ENCODE measurements at regions not wholly inside any gene's neighbourhood (a gene's known extent, or its start where the extent isn't known, plus 50 kb on each side); places are given as distances from the start of the nearest gene placed in this dataset.

DNA sequence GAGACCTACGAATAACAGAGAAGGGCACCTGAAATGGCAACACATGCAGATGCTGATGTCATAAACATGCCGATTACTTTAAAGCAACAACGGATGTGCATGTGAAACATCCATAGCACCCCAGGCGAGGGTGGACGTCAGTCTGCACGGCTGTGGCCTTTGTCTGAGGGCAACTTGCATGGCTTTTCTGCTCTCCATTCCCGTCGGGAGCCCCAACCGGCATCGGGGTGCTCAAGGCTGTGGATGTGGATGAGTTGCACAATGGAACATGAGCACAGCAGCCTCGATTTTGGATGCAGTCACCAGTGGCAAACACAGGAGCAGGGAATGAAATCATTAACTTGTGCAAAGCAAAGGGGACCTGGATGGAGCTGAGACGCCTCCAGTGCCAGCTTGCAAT, 298.2 kb upstream of the SALL3 start:
- WGBS (ENCODE audit: insufficient coverage) = 86% methylated on average over 12 of the region's 12 CpGs

DNA sequence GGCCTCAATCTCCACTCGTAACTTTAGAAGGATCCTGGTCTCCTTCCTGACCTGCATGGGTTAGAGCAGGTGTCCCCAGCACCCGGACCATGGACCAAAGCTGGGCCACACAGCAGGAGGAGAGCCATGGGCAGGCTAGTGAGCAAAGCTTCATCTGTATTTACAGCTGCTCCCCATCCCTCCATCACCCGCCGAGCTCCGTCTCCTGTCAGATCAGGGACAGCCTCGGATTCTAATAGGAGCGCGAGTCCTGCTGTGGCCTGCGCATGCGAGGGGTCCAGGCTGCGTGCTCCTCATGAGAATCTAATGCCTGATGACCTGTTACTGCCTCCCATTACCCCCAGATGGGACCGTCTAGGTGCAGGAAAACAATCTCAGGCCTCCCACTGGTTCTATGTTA, 297.7 kb upstream of the SALL3 start:
- Histone ChIP-seq H3K4me2 (replicated peaks; ENCODE audit: extremely low read depth, low read length, poor library complexity, severe bottlenecking) (no peak overlapping the region), H2AFZ (ENCODE audit: insufficient read depth, low read depth, low read length, poor library complexity, severe bottlenecking) (no peak overlapping the region), H3K4me1 (ENCODE audit: control insufficient read depth in 1 of 2, insufficient read depth in 2 of 2, low read length in 2 of 2) (no peaks in the 10 kb centered on the region), H3K36me3 (replicated peaks in 1 of 2; ENCODE audit: control insufficient read depth in 1 of 2, insufficient read depth in 2 of 2, low read length in 2 of 2) (no peaks in the 10 kb centered on the region), H3K79me2 (ENCODE audit: insufficient read depth, low read length) (no peaks in the 10 kb centered on the region), H4K20me1 (ENCODE audit: insufficient read depth, low read length) (no peaks in the 10 kb centered on the region), H3K4me3 (replicated peaks in 1 of 3; ENCODE audit: low read depth in 2 of 3, low read length in 3 of 3) (no peak overlapping the region), H3K9me3 (replicated peaks in 1 of 2; ENCODE audit: control insufficient read depth in 1 of 2, insufficient read depth in 1 of 2, low read length in 2 of 2) (no peaks in the 10 kb centered on the region), H3K9ac (ENCODE audit: insufficient read depth, low read length, poor library complexity, severe bottlenecking) (no peak overlapping the region), H3K27ac (ENCODE audit: low read depth in 1 of 2, low read length in 2 of 2) (no peak overlapping the region), H3K27me3 (ENCODE audit: control insufficient read depth in 2 of 2, insufficient read depth in 2 of 2, low read length in 2 of 2) (no peaks in the 10 kb centered on the region)
- intact Hi-C loops (cut with micrococcal nuclease) = no loop called here
- Mint-ChIP-seq H3K4me3 (no peak overlapping the region), H3K27ac (no peak overlapping the region), H3K27me3 (ENCODE audit: low read depth in 3 of 3) (peaks cover 1 to 4% (median 2%) of the 10 kb centered on the region in 3 donors), H3K9me3 (peaks cover 0 to 3% (median 0%) of the 10 kb centered on the region in 7 donors), H3K4me1 (no peaks in the 10 kb centered on the region), H3K36me3 (no peaks in the 10 kb centered on the region)
- TF ChIP-seq, protein P1, sequence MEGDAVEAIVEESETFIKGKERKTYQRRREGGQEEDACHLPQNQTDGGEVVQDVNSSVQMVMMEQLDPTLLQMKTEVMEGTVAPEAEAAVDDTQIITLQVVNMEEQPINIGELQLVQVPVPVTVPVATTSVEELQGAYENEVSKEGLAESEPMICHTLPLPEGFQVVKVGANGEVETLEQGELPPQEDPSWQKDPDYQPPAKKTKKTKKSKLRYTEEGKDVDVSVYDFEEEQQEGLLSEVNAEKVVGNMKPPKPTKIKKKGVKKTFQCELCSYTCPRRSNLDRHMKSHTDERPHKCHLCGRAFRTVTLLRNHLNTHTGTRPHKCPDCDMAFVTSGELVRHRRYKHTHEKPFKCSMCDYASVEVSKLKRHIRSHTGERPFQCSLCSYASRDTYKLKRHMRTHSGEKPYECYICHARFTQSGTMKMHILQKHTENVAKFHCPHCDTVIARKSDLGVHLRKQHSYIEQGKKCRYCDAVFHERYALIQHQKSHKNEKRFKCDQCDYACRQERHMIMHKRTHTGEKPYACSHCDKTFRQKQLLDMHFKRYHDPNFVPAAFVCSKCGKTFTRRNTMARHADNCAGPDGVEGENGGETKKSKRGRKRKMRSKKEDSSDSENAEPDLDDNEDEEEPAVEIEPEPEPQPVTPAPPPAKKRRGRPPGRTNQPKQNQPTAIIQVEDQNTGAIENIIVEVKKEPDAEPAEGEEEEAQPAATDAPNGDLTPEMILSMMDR (IDR thresholded peaks at IDR 0.05) = no peak
- WGBS (ENCODE audit: insufficient coverage) = 94% methylated on average over 9 of the region's 12 CpGs
- no peak for DNase-seq

More for the DNA sequence above, 298.2 kb upstream of the SALL3 start:
- TF ChIP-seq, protein P1 (IDR thresholded peaks at IDR 0.05) = no peak
- Mint-ChIP-seq H3K9me3 (peaks cover 0 to 3% (median 0%) of the 10 kb centered on the region in 7 donors), H3K4me1 (no peaks in the 10 kb centered on the region), H3K36me3 (no peaks in the 10 kb centered on the region), H3K4me3 (no peak overlapping the region), H3K27ac (no peak overlapping the region), H3K27me3 (ENCODE audit: low read depth in 3 of 3) (peaks cover 1 to 4% (median 2%) of the 10 kb centered on the region in 3 donors)
- intact Hi-C loops (cut with micrococcal nuclease) = no loop called here
- Histone ChIP-seq H4K20me1 (ENCODE audit: insufficient read depth, low read length) (no peaks in the 10 kb centered on the region), H3K9ac (ENCODE audit: insufficient read depth, low read length, poor library complexity, severe bottlenecking) (no peak overlapping the region), H3K4me2 (replicated peaks; ENCODE audit: extremely low read depth, low read length, poor library complexity, severe bottlenecking) (no peak overlapping the region), H3K9me3 (replicated peaks in 1 of 2; ENCODE audit: control insufficient read depth in 1 of 2, insufficient read depth in 1 of 2, low read length in 2 of 2) (no peaks in the 10 kb centered on the region), H3K27ac (ENCODE audit: low read depth in 1 of 2, low read length in 2 of 2) (no peak overlapping the region), H3K4me3 (replicated peaks in 1 of 3; ENCODE audit: low read depth in 2 of 3, low read length in 3 of 3) (no peak overlapping the region), H3K27me3 (ENCODE audit: control insufficient read depth in 2 of 2, insufficient read depth in 2 of 2, low read length in 2 of 2) (no peaks in the 10 kb centered on the region), H3K79me2 (ENCODE audit: insufficient read depth, low read length) (no peaks in the 10 kb centered on the region), H3K36me3 (replicated peaks in 1 of 2; ENCODE audit: control insufficient read depth in 1 of 2, insufficient read depth in 2 of 2, low read length in 2 of 2) (no peaks in the 10 kb centered on the region), H3K4me1 (ENCODE audit: control insufficient read depth in 1 of 2, insufficient read depth in 2 of 2, low read length in 2 of 2) (no peaks in the 10 kb centered on the region), H2AFZ (ENCODE audit: insufficient read depth, low read depth, low read length, poor library complexity, severe bottlenecking) (no peak overlapping the region)
- no peak for DNase-seq
